NCI-H146 (cell line): ENCODE measurements at regions not wholly inside any gene's neighbourhood (a gene's known extent, or its start where the extent isn't known, plus 50 kb on each side); places are given as distances from the start of the nearest gene placed in this dataset.

Experiments used
- DNase-seq: peaks from one replicate; lab custom pipeline; 2025; lab: John Stamatoyannopoulos, UW

- no peak for DNase-seq
These were observed 82.8 kb upstream of the FXR1 start for GRCh38 chr3:180829409-180830405.

GRCh38 chr3:180835501-180835900, 77.0 kb upstream of the FXR1 start:
- no peak for DNase-seq

- no peak for DNase-seq
These were observed 75.7 kb upstream of the FXR1 start for GRCh38 chr3:180836766-180837165.

- DNase-seq, result no peak
These were observed 57.6 kb upstream of the FXR1 start for GRCh38 chr3:180854887-180855286.

GRCh38 chr3:180855364-180855763, 57.1 kb upstream of the FXR1 start:
- peak; percentile 90 for DNase-seq

- no peak for DNase-seq
These were observed 56.5 kb upstream of the FXR1 start for GRCh38 chr3:180855956-180856355.

- no peak for DNase-seq
These were observed 52.2 kb upstream of the FXR1 start for GRCh38 chr3:180860180-180860858.
